Fibroblast of skin of scalp (primary cell): ENCODE measurements at regions not wholly inside any gene's neighbourhood (a gene's known extent, or its start where the extent isn't known, plus 50 kb on each side); places are given as distances from the start of the nearest gene placed in this dataset.

Source experiments
- DNase-seq: peaks from one replicate; pipeline ENCODE4 v3.0.0-alpha.2; 2013

DNA sequence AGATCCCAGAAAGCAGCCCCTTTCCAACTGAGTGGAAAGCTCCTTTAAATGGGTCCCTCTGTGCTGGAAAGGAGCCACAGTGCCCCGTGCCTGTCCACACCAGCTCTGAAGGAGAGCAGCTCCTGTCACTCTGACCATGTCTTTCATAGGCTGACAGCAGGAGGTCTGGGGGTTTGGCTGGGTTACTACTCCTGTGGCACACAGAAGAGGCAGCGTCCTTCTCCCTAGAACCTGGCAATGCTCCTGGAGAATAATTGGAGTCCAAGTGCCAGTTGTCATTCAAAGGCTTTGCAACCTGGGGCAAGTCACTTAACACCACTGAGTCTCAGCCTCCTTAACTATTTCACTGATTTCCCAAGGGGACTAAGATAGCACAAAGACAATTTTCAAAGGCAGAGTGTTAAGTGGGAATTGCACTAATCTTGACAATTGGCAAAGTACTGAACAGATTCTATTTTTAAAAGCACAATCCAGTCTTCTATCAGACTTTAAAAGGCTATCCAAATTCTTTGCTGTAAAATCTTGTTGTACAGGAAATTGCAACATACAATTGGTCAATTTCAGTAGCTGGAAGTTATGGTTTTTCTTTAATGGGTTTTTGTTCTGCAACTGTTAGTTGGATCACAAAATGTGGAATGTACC is 457.2 kb downstream of the KIF16B start:
- DNase-seq: no peak

DNA sequence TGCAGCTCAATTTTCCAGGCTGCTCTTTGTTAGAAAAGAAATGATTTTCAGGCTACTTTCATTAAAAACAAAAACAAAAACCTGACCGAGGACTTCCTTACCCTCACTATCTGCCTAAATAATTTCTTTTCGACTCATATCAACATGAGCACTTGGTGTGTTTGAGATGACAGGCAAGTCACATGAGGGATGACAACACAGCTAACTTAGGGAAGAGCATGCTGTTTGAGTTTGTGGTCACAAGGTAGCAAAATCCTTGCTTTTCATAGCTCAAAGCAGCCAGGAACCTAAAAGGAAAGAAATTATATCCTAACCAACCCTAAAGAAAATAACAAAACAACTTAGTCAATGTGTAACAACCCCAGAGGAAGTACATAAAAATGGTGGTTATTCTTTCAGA is 459.5 kb downstream of the KIF16B start:
- no peak for DNase-seq

DNA sequence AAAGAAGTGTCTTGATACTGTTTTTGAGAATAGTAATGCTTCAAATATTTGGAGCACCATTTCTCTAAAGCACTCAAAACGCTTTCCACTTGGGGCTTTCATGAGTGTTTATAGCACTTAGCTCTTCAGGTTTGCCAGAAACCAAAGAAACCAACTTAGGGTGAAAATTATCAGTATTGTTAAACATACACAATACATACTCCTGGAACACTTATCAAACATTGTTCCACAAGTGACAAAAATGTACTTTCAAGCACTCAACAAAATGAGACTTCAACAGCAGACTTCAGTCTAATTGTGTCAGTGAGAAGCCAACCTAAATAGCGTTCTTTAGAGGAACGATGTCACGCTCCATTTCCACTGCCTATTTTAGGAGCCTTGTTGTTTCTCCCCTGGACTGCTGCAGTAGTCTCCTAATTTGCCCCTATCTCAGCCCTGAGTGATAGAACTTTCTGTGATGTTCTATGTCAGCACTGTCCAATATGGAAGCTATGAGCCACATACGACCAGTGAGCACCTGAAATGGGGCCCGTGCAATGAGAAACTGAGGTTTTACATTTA is 461.3 kb downstream of the KIF16B start:
- no peak for DNase-seq

DNA sequence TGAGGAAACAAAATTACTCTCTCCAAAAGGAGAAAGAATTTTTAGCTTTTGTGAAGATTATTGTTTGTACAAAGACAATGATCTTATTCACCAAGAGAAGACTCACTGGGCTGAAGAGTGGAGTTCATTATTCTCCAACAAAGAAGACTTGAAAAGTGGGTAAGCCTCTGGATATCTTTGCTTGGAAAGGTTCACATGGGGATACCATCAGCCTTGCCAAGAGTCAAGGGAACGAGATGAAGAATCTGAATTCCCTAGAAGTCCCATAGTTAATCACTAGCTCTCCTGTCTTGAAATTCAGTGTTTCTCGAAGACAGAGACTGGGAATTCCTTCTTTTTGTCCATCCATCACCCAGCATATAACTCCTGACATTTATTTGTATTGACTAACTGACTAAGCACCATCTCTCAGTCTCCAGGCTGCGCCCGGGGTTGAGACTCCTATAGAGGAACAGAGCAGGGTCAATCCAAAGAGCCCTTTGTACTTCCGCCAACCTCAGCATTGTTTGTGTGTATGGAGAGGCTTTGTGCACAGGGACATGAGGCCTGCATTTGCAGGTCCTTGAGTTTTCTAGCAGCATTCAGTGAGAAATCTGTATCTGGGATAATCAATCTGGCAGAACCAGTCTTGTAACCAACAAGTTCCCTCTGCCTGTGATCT is 461.9 kb downstream of the KIF16B start:
- DNase-seq: no peak

DNA sequence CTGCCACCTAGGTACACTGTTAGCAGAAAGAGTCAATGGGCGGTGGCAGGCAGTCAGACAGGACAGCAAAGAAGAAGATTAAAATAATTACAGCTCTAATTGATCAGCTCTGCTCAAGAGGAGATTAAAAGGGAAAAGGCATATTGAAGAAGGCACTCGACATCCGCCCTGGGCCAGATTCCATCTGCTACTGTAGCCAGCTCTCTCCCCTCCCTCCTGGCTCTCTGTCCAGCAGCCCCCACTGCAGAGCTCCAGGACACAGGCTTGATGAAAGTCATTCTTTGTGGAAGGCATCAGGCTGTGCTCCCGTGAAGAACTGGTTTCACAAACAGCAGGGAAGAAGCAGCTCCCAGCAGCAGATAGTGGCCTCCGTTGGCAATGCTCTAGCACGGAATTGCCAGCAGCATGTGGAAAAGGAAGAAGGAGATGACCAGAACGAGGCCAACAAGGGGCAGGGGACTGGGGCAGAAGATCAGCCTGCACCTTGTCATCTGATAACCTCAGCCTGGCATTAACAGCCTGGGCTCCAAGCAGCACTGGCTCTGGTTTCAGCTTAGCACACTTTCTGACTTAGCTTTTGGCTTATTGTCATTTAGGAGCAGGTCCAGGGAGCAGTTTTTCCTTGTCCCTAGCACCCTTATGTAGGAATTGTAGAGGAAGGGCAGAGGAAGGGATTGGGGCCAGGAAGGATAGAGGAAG is 465.9 kb downstream of the KIF16B start:
- DNase-seq: no peak

DNA sequence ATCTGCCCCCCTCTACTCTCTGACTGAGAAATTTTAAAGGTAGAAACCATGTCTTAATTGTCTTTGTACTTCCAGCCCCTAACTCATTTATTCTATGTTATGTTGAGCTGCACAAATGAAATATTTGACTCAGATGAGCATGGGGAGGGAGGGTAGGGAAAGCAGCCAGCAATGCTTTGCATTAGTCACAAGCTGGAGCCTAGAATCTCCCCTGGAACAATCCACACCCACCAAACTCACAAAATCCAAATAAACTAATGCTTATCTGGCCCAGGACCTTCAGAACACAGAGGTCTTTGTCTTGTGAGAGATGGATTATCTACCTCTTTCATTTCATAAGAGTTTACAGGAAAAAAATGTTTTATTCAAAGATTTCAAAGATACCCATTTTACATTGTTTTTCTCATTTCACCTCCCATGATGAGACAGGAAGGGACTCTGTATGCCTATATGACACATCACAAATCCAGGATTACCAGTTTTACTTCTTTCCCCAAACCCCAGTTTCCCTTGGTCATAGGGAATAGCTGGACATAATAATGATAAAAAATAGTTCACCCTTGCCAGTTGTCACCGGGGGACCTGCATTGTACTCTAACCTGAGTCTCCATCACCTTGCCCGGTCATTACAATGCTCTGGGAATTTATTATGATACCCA is 466.9 kb downstream of the KIF16B start:
- DNase-seq: no peak

DNA sequence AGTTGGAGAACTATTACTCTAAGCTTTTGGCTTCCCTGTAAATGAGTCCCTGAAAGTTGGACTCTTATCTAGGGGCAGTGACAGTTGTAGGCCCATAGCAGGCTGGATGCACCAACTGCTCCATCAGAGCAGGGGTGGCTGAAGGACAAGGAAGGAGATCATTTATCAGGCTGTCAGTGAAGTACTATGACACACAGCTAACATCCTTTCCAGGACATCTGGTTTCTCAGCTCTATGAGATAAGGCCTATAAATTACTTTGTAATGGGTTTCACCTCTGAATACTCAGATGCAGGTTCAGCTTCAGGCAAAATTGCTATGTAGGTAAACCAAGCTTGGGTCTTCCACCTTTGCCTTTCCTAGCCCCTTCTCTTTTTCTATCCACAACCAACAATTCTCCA is 468.5 kb downstream of the KIF16B start:
- no peak for DNase-seq
